ENCODE measurements at regions not wholly inside any gene's neighbourhood (a gene's known extent, or its start where the extent isn't known, plus 50 kb on each side); places are given as distances from the start of the nearest gene placed in this dataset.

GRCh38 chr18:73414069-73414468 lies 546.3 kb upstream of the NETO1 start:
- TF ChIP-seq CTCF (IDR thresholded peaks at IDR 0.05): no peak
- Mint-ChIP-seq H3K27me3 (ENCODE audit: insufficient read depth) (no peaks in the 10 kb centered on the region), H3K9me3 (no peaks in the 10 kb centered on the region), H3K27ac (no peak overlapping the region), H3K4me3 (no peak overlapping the region), H3K36me3 (ENCODE audit: low read depth) (no peaks in the 10 kb centered on the region), H3K4me1 (ENCODE audit: low read depth) (no peaks in the 10 kb centered on the region; the same call in 1 of the 2 replicates)
- no peak for DNase-seq

- Mint-ChIP-seq H3K4me3 (no peak overlapping the region), H3K4me1 (ENCODE audit: low read depth) (peaks cover 28% of the 10 kb centered on the region), H3K27me3 (ENCODE audit: insufficient read depth) (no peaks in the 10 kb centered on the region), H3K9me3 (no peaks in the 10 kb centered on the region), H3K27ac (no peak overlapping the region), H3K36me3 (ENCODE audit: low read depth) (no peaks in the 10 kb centered on the region)
- no peak for TF ChIP-seq CTCF (IDR thresholded peaks at IDR 0.05)
- DNase-seq: no peak
Measured at GRCh38 chr18:73409242-73409641, 541.5 kb upstream of the NETO1 start.

- Mint-ChIP-seq H3K4me1 (ENCODE audit: low read depth) (peaks cover 28% of the 10 kb centered on the region), H3K4me3 (no peak overlapping the region), H3K36me3 (ENCODE audit: low read depth) (no peaks in the 10 kb centered on the region), H3K27ac (peak overlapping the region; percentile 55), H3K9me3 (no peaks in the 10 kb centered on the region), H3K27me3 (ENCODE audit: insufficient read depth) (no peaks in the 10 kb centered on the region)
- TF ChIP-seq CTCF (IDR thresholded peaks at IDR 0.05): no peak
- DNase-seq: no peak
Measured at GRCh38 chr18:73408469-73408868, 540.7 kb upstream of the NETO1 start.

GRCh38 chr18:73407506-73407905 lies 539.7 kb upstream of the NETO1 start:
- Mint-ChIP-seq H3K4me1 (ENCODE audit: low read depth) (peaks cover 28% of the 10 kb centered on the region), H3K4me3 (no peak overlapping the region), H3K27ac (peak overlapping the region; percentile 38; the same call in 1 of the 2 replicates), H3K27me3 (ENCODE audit: insufficient read depth) (no peaks in the 10 kb centered on the region), H3K9me3 (no peaks in the 10 kb centered on the region), H3K36me3 (ENCODE audit: low read depth) (no peaks in the 10 kb centered on the region)
- no peak for TF ChIP-seq CTCF (IDR thresholded peaks at IDR 0.05)
- DNase-seq: no peak

- Mint-ChIP-seq H3K4me1 (ENCODE audit: low read depth) (peaks cover 45% of the 10 kb centered on the region), H3K27me3 (ENCODE audit: insufficient read depth) (no peaks in the 10 kb centered on the region), H3K4me3 (no peak overlapping the region), H3K27ac (no peak overlapping the region), H3K9me3 (no peaks in the 10 kb centered on the region), H3K36me3 (ENCODE audit: low read depth) (no peaks in the 10 kb centered on the region)
- no peak for DNase-seq
- TF ChIP-seq CTCF (IDR thresholded peaks at IDR 0.05): no peak
Measured at GRCh38 chr18:73384246-73384645, 516.5 kb upstream of the NETO1 start.

GRCh38 chr18:73381699-73382036 lies 513.9 kb upstream of the NETO1 start:
- no peak for TF ChIP-seq CTCF (IDR thresholded peaks at IDR 0.05)
- H3K27me3 Mint-ChIP-seq (ENCODE audit: insufficient read depth): no peaks in the 10 kb centered on the region
- H3K4me3 Mint-ChIP-seq: no peak overlapping the region
- DNase-seq: no peak
- H3K27ac Mint-ChIP-seq: no peak overlapping the region; the same call in 1 of the 2 replicates
- H3K36me3 Mint-ChIP-seq (ENCODE audit: low read depth): peaks cover 4% of the 10 kb centered on the region; the same call in 1 of the 2 replicates
- H3K4me1 Mint-ChIP-seq (ENCODE audit: low read depth): peaks cover 31% of the 10 kb centered on the region
- H3K9me3 Mint-ChIP-seq: no peaks in the 10 kb centered on the region

Data from HFFc6 (cell line).